ENCODE measurements at regions not wholly inside any gene's neighbourhood (a gene's known extent, or its start where the extent isn't known, plus 50 kb on each side); places are given as distances from the start of the nearest gene placed in this dataset.

GRCh38 chr12:88842314-88842713, 262.0 kb upstream of the KITLG start:
- TF ChIP-seq, protein P1, sequence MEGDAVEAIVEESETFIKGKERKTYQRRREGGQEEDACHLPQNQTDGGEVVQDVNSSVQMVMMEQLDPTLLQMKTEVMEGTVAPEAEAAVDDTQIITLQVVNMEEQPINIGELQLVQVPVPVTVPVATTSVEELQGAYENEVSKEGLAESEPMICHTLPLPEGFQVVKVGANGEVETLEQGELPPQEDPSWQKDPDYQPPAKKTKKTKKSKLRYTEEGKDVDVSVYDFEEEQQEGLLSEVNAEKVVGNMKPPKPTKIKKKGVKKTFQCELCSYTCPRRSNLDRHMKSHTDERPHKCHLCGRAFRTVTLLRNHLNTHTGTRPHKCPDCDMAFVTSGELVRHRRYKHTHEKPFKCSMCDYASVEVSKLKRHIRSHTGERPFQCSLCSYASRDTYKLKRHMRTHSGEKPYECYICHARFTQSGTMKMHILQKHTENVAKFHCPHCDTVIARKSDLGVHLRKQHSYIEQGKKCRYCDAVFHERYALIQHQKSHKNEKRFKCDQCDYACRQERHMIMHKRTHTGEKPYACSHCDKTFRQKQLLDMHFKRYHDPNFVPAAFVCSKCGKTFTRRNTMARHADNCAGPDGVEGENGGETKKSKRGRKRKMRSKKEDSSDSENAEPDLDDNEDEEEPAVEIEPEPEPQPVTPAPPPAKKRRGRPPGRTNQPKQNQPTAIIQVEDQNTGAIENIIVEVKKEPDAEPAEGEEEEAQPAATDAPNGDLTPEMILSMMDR (IDR thresholded peaks at IDR 0.05; ENCODE audit: poor library complexity), result no peak
- TF ChIP-seq EZH2phosphoT487 (IDR thresholded peaks at IDR 0.05; ENCODE audit: low read depth, severe bottlenecking, unreplicated experiment) (no peak), EZH2 (IDR thresholded peaks at IDR 0.05; ENCODE audit: borderline replicate concordance) (no peak)

Data from hepatocyte (in vitro differentiated cells).